ENCODE measurements at regions not wholly inside any gene's neighbourhood (a gene's known extent, or its start where the extent isn't known, plus 50 kb on each side); places are given as distances from the start of the nearest gene placed in this dataset.

DNA sequence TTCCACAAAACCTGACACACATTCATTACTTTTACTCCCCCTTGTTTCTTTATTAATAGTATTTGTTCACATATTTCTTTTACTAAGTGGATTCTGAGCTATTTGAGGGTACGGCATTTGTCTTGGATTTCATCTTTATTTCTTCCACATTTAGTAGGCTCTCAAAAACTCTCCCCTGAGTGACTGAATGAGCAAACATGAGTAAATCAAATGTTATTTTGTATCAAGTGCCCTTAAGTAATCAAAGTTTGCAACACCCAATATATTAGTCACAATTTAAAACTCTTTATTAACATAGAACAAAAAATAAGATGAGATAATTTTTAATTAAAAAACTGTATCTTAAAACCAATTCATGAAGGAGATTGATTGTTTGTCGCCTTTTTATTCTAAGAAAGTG is 1101.9 kb upstream of the TENM4 start:
- in situ Hi-C loops (cut with MboI; ENCODE audit: low pct_unique_long_range_greater_than_20kb, low sequenced_read_pairs), result no loop called here
- DNase-seq, result no peak

DNA sequence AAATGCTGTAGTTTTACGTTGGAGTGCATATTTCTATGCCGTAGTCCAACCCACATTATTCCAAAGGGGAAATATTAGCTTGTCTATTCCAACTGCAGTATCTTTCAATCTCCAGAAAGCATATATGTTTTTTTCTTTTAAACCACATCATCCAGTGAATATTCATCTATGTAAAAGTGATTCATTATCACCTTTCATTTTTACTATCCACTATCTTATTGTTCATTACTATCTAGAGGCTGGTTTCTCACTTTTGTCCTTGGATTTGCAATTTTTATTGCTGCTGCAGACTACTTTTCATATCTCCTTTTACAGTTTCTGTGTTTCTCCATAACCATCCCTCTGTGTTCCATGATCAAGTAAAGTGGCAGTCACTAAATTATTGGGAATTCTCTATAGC is 1097.2 kb upstream of the TENM4 start:
- no peak for DNase-seq
- in situ Hi-C loops (cut with MboI; ENCODE audit: low pct_unique_long_range_greater_than_20kb, low sequenced_read_pairs), result no loop called here

DNA sequence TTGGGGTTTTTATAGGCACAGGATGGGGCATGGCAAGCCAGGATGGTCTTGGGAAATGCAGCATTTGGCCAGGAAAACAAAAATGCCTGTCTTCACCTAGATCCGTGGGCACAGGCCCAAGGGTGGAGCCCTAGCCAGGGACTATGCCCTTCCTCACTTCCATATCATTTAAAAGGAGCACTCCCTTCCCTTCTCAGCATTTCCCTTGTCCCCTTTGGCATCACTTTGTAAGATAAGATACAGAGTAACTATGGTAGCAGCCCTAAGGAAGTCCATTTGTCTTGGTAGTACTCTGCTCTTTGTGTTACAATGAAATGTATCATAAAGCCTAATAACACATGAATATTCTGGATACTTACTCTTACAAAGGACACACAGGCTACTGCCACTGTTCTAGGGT is 1092.6 kb upstream of the TENM4 start:
- in situ Hi-C loops (cut with MboI; ENCODE audit: low pct_unique_long_range_greater_than_20kb, low sequenced_read_pairs), result no loop called here
- DNase-seq, result no peak

DNA sequence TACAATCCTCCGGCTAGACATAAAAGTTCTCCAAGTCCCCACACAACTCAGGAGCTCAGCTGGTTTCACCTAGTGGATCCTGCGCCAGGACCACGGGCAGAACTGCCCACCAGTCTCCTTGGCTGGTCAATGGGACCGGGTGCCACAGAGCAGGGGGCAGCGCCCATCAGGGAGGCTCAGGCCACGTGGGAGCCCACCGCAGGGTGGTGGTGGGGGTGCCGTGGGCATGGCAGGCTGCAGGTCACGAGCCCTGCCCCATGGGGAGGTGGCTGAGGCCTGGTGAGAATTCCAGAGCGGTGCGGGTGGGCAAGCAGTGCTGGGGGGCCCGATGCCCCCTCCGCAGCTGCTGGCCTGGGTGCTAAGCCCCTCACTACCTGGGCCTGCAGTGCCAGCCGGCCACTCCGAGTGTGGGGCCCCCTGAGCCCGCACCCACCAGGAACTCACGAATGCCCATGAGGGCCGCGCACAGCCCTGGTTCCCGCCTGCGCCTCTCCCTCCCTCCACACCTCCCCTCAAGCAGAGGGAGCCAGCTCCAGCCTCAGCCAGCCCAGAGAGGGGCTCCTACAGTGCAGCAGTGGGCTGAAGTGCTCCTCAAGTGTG is 1091.9 kb upstream of the TENM4 start:
- in situ Hi-C loops (cut with MboI; ENCODE audit: low pct_unique_long_range_greater_than_20kb, low sequenced_read_pairs), result no loop called here
- DNase-seq, result no peak

DNA sequence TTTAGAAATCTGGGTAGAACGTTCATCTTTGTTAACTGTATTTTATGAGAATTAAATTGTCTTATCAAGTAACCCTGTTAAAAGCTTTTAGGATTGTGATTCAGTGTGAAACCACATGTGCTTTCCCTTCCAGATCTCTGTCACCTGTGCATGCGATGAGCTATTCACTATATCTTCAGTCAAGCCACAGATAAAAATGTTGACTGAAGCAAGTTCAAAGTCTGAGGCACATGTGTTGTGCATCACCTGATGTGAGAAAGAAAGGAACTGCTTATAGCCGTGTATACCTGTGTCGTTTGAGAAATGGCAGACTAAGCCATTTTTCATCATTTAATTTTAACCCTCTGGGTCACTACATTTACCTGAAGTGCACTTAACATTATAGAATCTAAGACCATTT is 1088.9 kb upstream of the TENM4 start:
- DNase-seq, result no peak
- in situ Hi-C loops (cut with MboI; ENCODE audit: low pct_unique_long_range_greater_than_20kb, low sequenced_read_pairs), result no loop called here

DNA sequence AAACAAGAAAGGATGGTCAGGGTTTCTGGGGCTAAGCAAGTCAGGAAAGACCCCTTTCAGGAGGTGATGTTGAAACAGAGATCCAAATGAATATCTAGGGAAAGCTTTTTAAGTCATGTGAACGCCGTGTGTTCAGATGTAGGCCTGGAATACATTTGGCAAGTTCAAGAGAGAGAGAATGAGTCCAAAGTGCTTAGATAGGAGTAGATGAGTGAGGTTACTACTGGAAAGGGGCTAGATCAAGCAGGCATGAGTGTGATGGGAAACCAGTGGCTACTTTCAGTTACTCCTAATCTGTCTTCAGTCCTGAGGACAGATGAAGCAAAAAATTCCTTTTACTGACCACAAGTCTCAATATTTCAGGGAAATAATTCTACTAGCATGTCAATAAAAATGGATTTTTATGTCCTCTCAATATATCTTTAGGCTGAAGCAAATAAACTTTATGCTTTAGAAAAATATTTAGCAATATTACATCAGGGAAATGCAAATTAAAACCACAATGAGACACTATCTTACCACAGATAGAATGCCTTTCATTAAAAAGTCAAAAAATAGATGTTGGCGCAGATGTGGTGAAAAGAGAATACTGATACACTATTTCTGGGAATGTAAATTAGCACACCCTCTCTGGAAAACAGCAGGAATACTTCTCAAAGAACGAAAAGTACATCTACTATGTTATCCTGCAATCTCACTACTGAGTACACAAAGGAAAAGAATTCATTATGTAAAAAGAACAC is 1085.0 kb upstream of the TENM4 start:
- DNase-seq, result no peak
- in situ Hi-C loops (cut with MboI; ENCODE audit: low pct_unique_long_range_greater_than_20kb, low sequenced_read_pairs), result no loop called here

DNA sequence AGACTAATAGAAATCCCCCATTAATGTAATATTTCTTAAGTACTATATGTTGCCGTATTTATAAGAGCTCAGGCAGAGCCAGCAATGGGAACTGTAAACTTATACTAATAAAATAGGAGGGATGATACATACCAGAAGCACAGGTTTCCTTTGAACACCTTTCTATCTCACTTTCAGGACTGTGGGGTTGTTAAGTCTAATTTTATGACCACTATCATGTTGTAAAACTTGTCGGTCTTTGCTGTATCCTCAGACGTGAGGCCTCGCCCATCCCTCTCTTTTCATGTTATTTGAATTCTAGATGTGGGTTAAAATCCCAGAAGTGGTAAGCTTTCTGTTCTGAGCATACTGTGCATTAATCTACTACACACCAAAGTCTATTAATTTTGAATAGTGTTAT is 1083.5 kb upstream of the TENM4 start:
- in situ Hi-C loops (cut with MboI; ENCODE audit: low pct_unique_long_range_greater_than_20kb, low sequenced_read_pairs), result no loop called here

DNA sequence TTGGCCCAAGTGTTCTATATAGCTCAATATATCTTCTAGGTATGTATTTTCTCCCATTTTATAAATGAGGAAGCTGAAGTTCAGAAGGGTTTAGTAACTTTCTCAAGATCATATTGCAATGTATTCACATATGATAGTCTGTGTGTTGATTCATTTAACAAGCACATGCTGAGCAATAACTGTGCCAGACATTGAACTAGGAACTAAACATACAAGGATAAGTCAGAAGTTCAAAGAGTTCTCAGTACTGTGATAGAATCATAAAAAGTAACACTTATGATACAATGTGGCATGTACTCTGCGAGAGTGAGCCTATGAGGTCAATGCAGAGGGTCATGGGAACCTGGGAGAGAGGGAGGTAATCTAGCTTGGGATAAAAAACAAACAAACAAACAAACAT is 1082.2 kb upstream of the TENM4 start:
- no peak for DNase-seq
- in situ Hi-C loops (cut with MboI; ENCODE audit: low pct_unique_long_range_greater_than_20kb, low sequenced_read_pairs), result no loop called here

More for the DNA sequence above, 1083.5 kb upstream of the TENM4 start:
- DNase-seq, result no peak

DNA sequence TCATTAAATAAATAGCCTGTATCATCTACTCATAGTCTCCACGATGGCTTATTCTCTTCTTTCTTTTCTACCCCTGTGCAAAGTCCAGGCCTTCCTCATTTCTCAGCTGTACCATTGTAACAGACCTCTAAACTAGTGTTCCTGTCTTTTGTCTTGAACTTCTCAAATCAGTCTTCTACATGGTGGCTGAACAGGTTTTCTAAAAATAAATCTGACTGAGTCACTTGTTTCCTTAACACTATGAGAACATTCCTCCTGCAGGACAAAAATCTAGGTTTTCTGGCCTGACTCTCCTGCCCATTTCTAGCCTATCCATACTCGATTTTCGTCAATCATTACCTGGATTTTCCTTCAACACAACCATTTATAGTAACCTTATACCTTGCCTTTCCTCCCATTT is 1080.8 kb upstream of the TENM4 start:
- in situ Hi-C loops (cut with MboI; ENCODE audit: low pct_unique_long_range_greater_than_20kb, low sequenced_read_pairs), result no loop called here
- DNase-seq, result no peak

DNA sequence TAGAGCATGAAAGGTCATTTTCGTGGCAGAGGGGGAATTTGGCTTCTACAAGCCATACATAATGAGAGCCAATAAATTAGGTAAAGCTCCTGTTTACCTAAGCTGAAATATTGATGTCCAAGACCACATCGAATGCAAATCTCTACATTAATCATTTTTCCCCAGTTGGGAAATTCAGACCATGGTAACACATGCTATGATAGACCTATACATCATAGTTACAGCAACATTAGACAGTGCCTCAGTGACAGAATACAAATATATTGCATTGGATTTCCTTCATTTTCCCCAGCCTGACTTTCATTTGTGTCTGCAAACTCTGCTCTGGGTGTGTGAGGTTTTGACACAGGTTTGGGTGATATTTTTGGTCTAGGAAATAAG is 1079.7 kb upstream of the TENM4 start:
- DNase-seq, result no peak
- in situ Hi-C loops (cut with MboI; ENCODE audit: low pct_unique_long_range_greater_than_20kb, low sequenced_read_pairs), result no loop called here

DNA sequence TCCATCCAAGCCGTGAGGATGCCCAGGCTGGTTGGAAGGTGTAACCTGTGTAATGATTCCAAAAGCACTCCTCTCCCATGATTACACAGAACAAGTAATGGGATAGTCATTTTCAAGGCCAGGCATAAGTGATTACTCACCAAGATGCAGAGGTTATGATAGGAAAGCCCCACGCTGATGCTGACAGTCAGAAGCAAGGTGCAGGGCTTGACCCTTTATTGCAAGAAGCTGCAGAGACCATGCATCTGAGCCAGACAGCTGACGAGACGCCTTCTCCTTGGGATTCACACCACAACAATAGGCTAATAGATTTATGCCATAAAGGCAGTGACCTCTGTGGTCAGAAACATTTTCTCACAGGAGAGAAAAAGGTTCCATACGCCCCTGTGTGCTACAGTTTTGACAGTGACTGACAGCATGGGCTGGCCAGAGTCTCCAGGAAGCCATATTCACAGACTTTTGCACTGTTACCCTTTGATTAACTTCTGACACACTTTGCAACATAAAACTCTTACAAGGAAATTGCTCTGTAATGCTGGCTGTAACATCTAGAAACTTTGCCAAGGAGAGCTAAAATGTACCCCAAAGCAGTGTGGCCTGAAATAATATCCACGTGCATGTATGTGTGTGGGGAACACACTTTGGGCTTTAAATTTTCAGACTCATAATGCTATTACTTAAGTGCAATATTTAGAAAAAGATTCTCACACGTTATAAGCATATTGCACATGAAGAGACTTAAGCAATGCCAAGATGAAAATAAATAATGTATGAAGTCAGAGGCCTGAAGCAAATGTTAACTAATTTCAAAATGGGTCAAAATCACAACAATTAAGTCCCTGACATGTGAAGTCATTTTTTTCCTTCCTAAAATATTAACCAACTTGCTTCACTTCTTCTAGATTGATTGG is 1079.0 kb upstream of the TENM4 start:
- no peak for DNase-seq
- in situ Hi-C loops (cut with MboI; ENCODE audit: low pct_unique_long_range_greater_than_20kb, low sequenced_read_pairs), result no loop called here

DNA sequence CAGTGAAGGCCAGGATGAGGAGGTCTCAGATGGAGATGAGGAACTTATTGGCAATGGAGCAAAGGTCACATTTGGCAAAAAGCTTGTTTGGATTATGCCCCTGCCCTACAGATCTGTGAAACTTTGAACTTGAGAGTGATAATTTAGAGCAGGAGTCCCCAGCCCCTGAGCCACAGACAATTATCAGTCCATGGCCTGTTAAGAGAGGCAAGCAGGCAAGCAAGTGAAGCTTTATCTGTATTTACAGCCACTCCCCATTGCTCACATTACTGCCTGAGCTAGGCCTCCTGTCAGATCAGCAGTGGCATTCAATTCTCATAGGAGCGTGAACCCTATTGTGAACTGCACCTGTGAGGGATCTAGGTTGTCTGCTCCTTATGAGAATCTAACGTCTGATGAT is 1076.9 kb upstream of the TENM4 start:
- DNase-seq, result no peak
- in situ Hi-C loops (cut with MboI; ENCODE audit: low pct_unique_long_range_greater_than_20kb, low sequenced_read_pairs), result no loop called here

DNA sequence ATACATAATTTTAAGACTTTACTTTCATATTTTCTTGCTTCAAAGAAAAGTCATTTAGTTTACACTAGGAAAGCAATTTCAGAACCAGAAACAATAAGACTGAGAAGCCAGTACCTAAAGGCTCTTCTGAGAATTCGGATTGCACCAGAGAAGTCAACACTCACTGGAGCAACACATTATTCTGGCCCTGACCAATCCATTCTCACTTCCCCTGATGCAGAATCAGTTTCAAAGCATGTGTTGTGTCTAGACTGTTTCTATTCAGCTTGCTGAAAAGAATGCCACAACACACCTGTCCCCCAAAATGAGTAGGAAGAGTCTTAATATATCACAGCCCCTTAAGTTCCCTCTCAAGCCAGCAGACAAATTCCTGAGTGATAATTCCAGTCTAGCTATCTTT is 1074.3 kb upstream of the TENM4 start:
- DNase-seq, result no peak
- in situ Hi-C loops (cut with MboI; ENCODE audit: low pct_unique_long_range_greater_than_20kb, low sequenced_read_pairs), result no loop called here

DNA sequence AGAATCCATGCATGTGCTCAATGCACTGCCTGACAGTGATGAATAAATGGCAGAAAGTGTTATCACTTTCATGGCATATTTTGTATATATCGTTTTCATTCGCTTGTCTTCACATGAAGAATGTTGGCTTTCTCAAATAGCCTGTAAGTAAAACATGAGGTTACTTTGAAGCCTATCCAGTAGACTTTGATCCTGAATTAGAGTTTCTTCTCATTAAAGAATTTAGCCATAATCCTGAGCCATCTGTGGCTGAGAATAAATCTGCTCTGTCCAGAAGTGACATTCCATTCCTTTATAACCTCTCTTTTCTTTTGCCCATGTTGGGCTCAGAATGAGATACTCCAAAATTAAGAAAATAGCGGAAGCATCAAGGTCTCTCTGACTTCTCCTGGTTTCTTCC is 1071.7 kb upstream of the TENM4 start:
- no peak for DNase-seq
- in situ Hi-C loops (cut with MboI; ENCODE audit: low pct_unique_long_range_greater_than_20kb, low sequenced_read_pairs), result no loop called here

DNA sequence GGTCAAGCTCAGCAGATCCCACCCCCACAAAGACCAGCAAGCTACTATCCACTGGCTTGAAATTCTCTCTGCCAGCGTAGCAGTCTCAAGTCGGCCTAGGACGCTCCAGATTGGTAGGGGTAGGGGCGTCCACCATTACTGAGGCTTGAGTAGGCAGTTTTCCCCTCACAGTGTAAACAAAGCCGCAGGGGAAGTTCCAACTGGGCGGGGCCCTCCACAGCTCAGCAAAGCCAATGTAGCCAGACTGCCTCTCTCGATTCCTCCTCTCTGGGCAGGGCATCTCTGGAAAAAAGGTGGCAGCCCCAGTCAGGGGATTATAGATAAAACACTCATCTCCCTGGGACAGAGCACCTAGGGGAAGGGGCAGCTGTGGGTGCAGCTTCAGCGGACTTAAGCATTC is 1064.9 kb upstream of the TENM4 start:
- DNase-seq, result no peak
- in situ Hi-C loops (cut with MboI; ENCODE audit: low pct_unique_long_range_greater_than_20kb, low sequenced_read_pairs), result no loop called here

DNA sequence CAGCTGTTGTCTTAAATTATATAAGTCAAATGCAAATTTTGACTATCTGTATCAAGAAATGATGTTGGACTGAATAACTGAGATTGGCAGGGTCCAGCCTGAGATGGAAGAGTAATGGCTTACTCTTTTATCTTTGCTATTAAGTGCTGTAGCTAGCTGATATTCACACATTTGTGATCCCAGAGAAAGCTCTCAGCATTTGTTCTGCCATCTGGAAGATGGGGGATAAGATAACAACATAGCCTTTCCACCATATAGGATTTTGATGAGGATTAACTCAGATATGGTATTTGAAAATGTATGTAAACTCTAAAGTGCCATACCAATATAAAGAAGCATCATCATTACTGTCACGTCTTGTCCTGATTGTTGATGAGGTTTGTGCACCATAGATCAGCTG is 1063.2 kb upstream of the TENM4 start:
- in situ Hi-C loops (cut with MboI; ENCODE audit: low pct_unique_long_range_greater_than_20kb, low sequenced_read_pairs), result no loop called here
- DNase-seq, result no peak

DNA sequence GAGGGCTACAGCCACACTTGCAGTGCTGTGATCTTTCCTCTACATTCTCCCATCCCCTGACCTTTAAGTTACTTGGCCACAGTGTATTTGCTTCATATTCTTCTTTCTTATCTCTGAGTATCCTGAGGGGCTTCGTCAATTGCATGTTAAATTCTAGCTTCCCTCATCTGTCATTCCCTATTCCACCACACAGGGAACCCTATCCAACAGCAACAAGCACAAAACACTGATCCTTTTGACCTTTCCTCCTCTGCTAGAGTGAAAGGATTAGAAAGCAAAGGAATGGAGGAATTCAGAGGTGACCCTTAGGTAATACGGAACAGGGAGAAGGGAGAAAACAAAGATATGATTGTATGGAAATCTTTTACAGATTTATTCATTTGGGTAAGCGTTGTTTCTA is 1061.7 kb upstream of the TENM4 start:
- in situ Hi-C loops (cut with MboI; ENCODE audit: low pct_unique_long_range_greater_than_20kb, low sequenced_read_pairs), result no loop called here
- DNase-seq, result no peak

DNA sequence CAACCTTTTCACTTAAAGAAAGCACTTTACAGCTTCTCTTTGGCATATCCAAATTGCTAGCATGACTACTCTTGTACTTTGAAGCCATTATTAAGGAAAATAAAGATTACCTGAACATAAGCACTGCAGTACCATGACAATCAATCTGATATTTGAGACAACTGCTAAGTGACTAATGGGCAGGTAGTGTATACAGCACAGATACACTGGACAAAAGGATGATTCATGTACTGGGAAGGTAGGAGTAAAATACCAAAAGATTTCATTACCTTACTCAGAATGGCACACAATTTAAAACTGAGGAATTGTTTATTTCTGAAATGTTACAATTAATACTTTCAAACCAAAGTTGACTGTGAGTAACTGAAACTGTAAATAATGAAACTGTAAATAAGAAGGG is 1054.3 kb upstream of the TENM4 start:
- no peak for DNase-seq
- in situ Hi-C loops (cut with MboI; ENCODE audit: low pct_unique_long_range_greater_than_20kb, low sequenced_read_pairs), result no loop called here

DNA sequence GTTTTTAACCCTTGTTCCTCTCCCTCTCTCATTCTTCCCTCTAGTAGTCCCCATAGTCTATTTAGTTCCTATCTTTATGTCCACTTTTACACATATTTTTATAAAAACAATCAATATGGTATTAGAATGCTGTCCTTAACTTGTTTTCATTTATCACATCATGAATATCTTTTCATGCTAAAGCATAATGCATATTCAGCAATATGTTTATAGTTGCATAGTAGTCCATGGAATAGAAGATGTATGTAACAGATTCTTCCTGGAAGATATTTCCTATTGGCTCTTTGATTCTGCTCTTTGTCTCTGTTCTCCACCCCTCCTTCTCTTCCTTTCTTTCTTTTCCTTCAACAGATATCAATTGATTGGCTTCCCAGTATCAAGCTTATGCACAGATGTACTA is 1047.1 kb upstream of the TENM4 start:
- DNase-seq, result no peak
- in situ Hi-C loops (cut with MboI; ENCODE audit: low pct_unique_long_range_greater_than_20kb, low sequenced_read_pairs), result no loop called here

DNA sequence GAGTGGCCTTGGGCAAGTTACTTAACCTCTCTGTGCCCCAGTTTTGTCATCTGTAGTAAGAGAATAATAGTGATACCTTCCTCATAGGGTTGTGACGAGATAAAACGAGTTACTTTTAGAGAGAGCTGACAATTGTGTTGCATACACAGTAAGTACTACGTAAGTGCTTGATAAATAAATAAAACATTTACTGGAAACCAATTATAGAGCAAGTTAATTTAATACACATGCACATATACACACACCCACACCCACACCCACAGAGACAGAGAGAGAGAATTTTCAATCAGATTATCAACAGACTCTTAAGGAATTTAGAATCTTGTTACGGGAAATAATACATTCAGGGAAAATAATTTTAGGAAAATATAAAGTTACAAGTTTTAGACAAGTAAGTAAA is 1045.8 kb upstream of the TENM4 start:
- in situ Hi-C loops (cut with MboI; ENCODE audit: low pct_unique_long_range_greater_than_20kb, low sequenced_read_pairs), result no loop called here
- DNase-seq, result no peak
